ENCODE measurements at regions not wholly inside any gene's neighbourhood (a gene's known extent, or its start where the extent isn't known, plus 50 kb on each side); places are given as distances from the start of the nearest gene placed in this dataset.

- TF ChIP-seq POLR2AphosphoS5 (IDR thresholded peaks at IDR 0.05; ENCODE audit: low read depth, low read length): no peak
- no peak for TF ChIP-seq ZNF274 (IDR thresholded peaks at IDR 0.05; ENCODE audit: low read depth, low read length)
- TF ChIP-seq EZH2phosphoT487 (IDR thresholded peaks at IDR 0.05; ENCODE audit: borderline replicate concordance): no peak
- TF ChIP-seq EGR1 (IDR thresholded peaks at IDR 0.05; ENCODE audit: low read depth): no peak
- no peak for TF ChIP-seq RAD21 (IDR thresholded peaks at IDR 0.05; ENCODE audit: low read depth)
- RAD21 ChIA-PET (ENCODE audit: low non-redundant PET in 1 of 2, low total read pairs in 2 of 2, uncharacterized antibody in 2 of 2, unreplicated experiment in 2 of 2): no interaction called here
- CTCF ChIA-PET: no interaction called here
- Histone ChIP-seq H3K4me2 (ENCODE audit: low read length) (no peak overlapping the region), H3K27ac (ENCODE audit: low read depth, low read length) (no peak overlapping the region), H2AFZ (ENCODE audit: low read depth, low read length, poor library complexity, severe bottlenecking) (no peak overlapping the region), H4K20me1 (ENCODE audit: insufficient read depth) (no peaks in the 10 kb centered on the region), H3K79me2 (ENCODE audit: insufficient read depth, low read length) (no peaks in the 10 kb centered on the region), H3K4me3 (replicated peaks in 1 of 2; ENCODE audit: low read depth in 1 of 2, low read length in 2 of 2) (no peak overlapping the region), H3K4me1 (ENCODE audit: control insufficient read depth in 1 of 2, insufficient read depth in 2 of 2, low read length in 2 of 2) (no peaks in the 10 kb centered on the region), H3K9me3 (ENCODE audit: control insufficient read depth in 1 of 2, insufficient read depth in 1 of 2, low read depth in 1 of 2, low read length in 2 of 2) (no peaks in the 10 kb centered on the region), H3K9ac (ENCODE audit: low read length) (no peak overlapping the region), H3K36me3 (ENCODE audit: control insufficient read depth in 1 of 2, insufficient read depth in 2 of 2, low read length in 2 of 2) (no peaks in the 10 kb centered on the region), H3K9me2 (ENCODE audit: insufficient read depth) (no peaks in the 10 kb centered on the region), H3K27me3 (ENCODE audit: insufficient read depth, low read length) (no peaks in the 10 kb centered on the region)
- intact Hi-C loops (cut with micrococcal nuclease): no loop called here
- no peak for DNase-seq (ENCODE audit: low read depth, low spot score)
- ATAC-seq: no peak
- POLR2A ChIA-PET: no interaction called here
- no TSS peak for BruUV-seq (replicated peaks)
Observed at GRCh38 chr5:74373076-74373475, 267.5 kb downstream of the ENC1 start.

GRCh38 chr5:74372502-74373064 lies 267.9 kb downstream of the ENC1 start:
- Histone ChIP-seq H3K4me1 (ENCODE audit: control insufficient read depth in 1 of 2, insufficient read depth in 2 of 2, low read length in 2 of 2) (no peaks in the 10 kb centered on the region), H3K9me3 (ENCODE audit: control insufficient read depth in 1 of 2, insufficient read depth in 1 of 2, low read depth in 1 of 2, low read length in 2 of 2) (no peaks in the 10 kb centered on the region), H4K20me1 (ENCODE audit: insufficient read depth) (no peaks in the 10 kb centered on the region), H3K27ac (ENCODE audit: low read depth, low read length) (no peak overlapping the region), H3K9ac (ENCODE audit: low read length) (no peak overlapping the region), H3K36me3 (ENCODE audit: control insufficient read depth in 1 of 2, insufficient read depth in 2 of 2, low read length in 2 of 2) (no peaks in the 10 kb centered on the region), H3K9me2 (ENCODE audit: insufficient read depth) (no peaks in the 10 kb centered on the region), H2AFZ (ENCODE audit: low read depth, low read length, poor library complexity, severe bottlenecking) (no peak overlapping the region), H3K4me2 (ENCODE audit: low read length) (no peak overlapping the region), H3K27me3 (ENCODE audit: insufficient read depth, low read length) (no peaks in the 10 kb centered on the region), H3K4me3 (replicated peaks in 1 of 2; ENCODE audit: low read depth in 1 of 2, low read length in 2 of 2) (no peak overlapping the region), H3K79me2 (ENCODE audit: insufficient read depth, low read length) (no peaks in the 10 kb centered on the region)
- TF ChIP-seq CEBPB (IDR thresholded peaks at IDR 0.05; ENCODE audit: low read depth) (no peak), ZNF274 (IDR thresholded peaks at IDR 0.05; ENCODE audit: low read depth, low read length) (no peak), POLR2AphosphoS5 (IDR thresholded peaks at IDR 0.05; ENCODE audit: low read depth, low read length) (no peak), YY1 (IDR thresholded peaks at IDR 0.05; ENCODE audit: extremely low read depth, insufficient replicate concordance, low read depth, low read length) (no peak), CTCF (IDR thresholded peaks at IDR 0.05 in 2 of 3, conservative IDR thresholded peaks at IDR 0.05 in 1 of 3; ENCODE audit: borderline replicate concordance in 1 of 3, insufficient read depth in 1 of 3, low read depth in 2 of 3, low read length in 2 of 3) (no peak), POLR2A (IDR thresholded peaks at IDR 0.05; ENCODE audit: borderline replicate concordance, extremely low read depth, insufficient read depth, insufficient read length) (no peak)
- CTCF ChIA-PET: no interaction called here
- BruUV-seq (replicated peaks): no TSS peak
- DNase-seq (ENCODE audit: low read depth, low spot score) (no peak), ATAC-seq (no peak)
- RAD21 ChIA-PET (ENCODE audit: low non-redundant PET in 1 of 2, low total read pairs in 2 of 2, uncharacterized antibody in 2 of 2, unreplicated experiment in 2 of 2): no interaction called here
- POLR2A ChIA-PET: no interaction called here
- intact Hi-C loops (cut with micrococcal nuclease): no loop called here
